ENCODE measurements at regions not wholly inside any gene's neighbourhood (a gene's known extent, or its start where the extent isn't known, plus 50 kb on each side); places are given as distances from the start of the nearest gene placed in this dataset.

DNA sequence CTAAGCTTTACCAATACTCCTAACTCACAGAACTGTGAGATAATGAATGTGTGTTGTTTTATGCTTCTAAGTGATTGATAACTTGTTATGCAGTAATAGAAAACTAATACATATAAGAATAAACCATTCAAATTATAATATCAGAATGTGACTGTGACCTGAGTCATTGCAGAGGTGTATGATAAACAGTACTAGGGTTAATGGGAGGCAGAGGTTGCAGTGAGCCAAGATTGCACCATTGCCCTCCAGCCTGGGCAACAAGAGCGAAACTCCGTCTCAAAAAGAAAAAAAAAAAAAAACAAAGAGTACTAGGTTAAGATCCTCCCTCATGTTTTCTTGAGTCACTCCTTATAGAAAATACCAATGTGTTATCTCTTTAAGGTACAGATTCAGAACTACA is 950.3 kb downstream of the SORCS1 start:
- TF ChIP-seq POLR2AphosphoS5 (IDR thresholded peaks at IDR 0.05): no peak
- TF ChIP-seq, protein P1, sequence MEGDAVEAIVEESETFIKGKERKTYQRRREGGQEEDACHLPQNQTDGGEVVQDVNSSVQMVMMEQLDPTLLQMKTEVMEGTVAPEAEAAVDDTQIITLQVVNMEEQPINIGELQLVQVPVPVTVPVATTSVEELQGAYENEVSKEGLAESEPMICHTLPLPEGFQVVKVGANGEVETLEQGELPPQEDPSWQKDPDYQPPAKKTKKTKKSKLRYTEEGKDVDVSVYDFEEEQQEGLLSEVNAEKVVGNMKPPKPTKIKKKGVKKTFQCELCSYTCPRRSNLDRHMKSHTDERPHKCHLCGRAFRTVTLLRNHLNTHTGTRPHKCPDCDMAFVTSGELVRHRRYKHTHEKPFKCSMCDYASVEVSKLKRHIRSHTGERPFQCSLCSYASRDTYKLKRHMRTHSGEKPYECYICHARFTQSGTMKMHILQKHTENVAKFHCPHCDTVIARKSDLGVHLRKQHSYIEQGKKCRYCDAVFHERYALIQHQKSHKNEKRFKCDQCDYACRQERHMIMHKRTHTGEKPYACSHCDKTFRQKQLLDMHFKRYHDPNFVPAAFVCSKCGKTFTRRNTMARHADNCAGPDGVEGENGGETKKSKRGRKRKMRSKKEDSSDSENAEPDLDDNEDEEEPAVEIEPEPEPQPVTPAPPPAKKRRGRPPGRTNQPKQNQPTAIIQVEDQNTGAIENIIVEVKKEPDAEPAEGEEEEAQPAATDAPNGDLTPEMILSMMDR (IDR thresholded peaks at IDR 0.05): no peak
- TF ChIP-seq POLR2A (IDR thresholded peaks at IDR 0.05; ENCODE audit: low read depth): no peak
- TF ChIP-seq EP300 (IDR thresholded peaks at IDR 0.05): no peak

All from esophagus muscularis mucosa (tissue), 4 donors.